Panc1 (cell line): ENCODE measurements at regions not wholly inside any gene's neighbourhood (a gene's known extent, or its start where the extent isn't known, plus 50 kb on each side); places are given as distances from the start of the nearest gene placed in this dataset.

Source experiments
- CTCF ChIP-seq: fragments of 450-650 bp; IDR thresholded peaks from 2 replicates; pipeline ENCODE4 v1.5.1; 2017; ENCODE audit warnings: mild to moderate bottlenecking
- POLR2AphosphoS5 ChIP-seq: IDR thresholded peaks from 2 replicates; pipeline ENCODE4 v1.6.1; 2012; ENCODE audit warnings: mild to moderate bottlenecking, low read depth, low read length, moderate library complexity
- REST ChIP-seq, 2 experiments: IDR thresholded peaks; 2 replicates each; pipeline ENCODE4 v1.6.1; 2011 to 2012; ENCODE audit warnings: low read depth in 2 of 2, control low read depth in 1 of 2, low read length in 1 of 2, mild to moderate bottlenecking in 1 of 2, moderate library complexity in 1 of 2; ENCODE audit not compliant: insufficient read depth in 1 of 2
- SIN3A ChIP-seq: IDR thresholded peaks from 2 replicates; pipeline ENCODE4 v1.6.1; 2012; ENCODE audit warnings: low read depth, mild to moderate bottlenecking, low read length, moderate library complexity, borderline replicate concordance; ENCODE audit not compliant: insufficient read depth
- TCF7L2 ChIP-seq: IDR thresholded peaks from 2 replicates; pipeline ENCODE4 v1.6.1; 2011; ENCODE audit warnings: mild to moderate bottlenecking, low read depth, low read length, inconsistent platforms

- TF ChIP-seq TCF7L2 = no peak
- TF ChIP-seq CTCF = no peak
- no peak for TF ChIP-seq POLR2AphosphoS5
- no peak for TF ChIP-seq SIN3A
- TF ChIP-seq REST (IDR thresholded peaks at IDR 0.05; ENCODE audit: insufficient read depth in 1 of 2, low read depth in 2 of 2, low read length in 1 of 2) = no peak
These were observed 93.5 kb upstream of the NFIA start for GRCh38 chr1:60988891-60989290.
